Liver (tissue), 8 donors: ENCODE measurements at regions not wholly inside any gene's neighbourhood (a gene's known extent, or its start where the extent isn't known, plus 50 kb on each side); places are given as distances from the start of the nearest gene placed in this dataset.

Experiments used
- DNase-seq: peaks from one replicate; pipeline ENCODE4 v3.0.0-alpha.2; 2017; ENCODE audit warnings: low spot score
- H3K27ac ChIP-seq, 2 donors: one replicate each; pipeline ENCODE4 v1.7.0; 2013; ENCODE audit warnings: inconsistent platforms in 2 of 2, low read length in 2 of 2, control low read depth in 1 of 2, low read depth in 1 of 2, mild to moderate bottlenecking in 1 of 2
- H3K27me3 ChIP-seq, 4 donors: one replicate each; pipeline versions ENCODE4 v1.6.1 to v1.7.0; 2013; ENCODE audit warnings: low read length in 3 of 4, inconsistent platforms in 1 of 4, mild to moderate bottlenecking in 1 of 4, moderate library complexity in 1 of 4; ENCODE audit not compliant: control insufficient read depth in 4 of 4, insufficient read depth in 4 of 4
- H3K36me3 ChIP-seq, 4 donors: one replicate each; pipeline versions ENCODE4 v1.6.1 to v1.7.0; 2013; ENCODE audit warnings: low read length in 3 of 4, mild to moderate bottlenecking in 3 of 4, low read depth in 1 of 4, moderate library complexity in 1 of 4; ENCODE audit not compliant: control insufficient read depth in 4 of 4, insufficient read depth in 3 of 4
- H3K4me1 ChIP-seq, 4 donors: one replicate each; pipeline versions ENCODE4 v1.6.1 to v1.7.0; 2013; ENCODE audit warnings: low read length in 3 of 4, mild to moderate bottlenecking in 3 of 4, moderate library complexity in 1 of 4; ENCODE audit not compliant: control insufficient read depth in 4 of 4, insufficient read depth in 4 of 4
- H3K4me3 ChIP-seq, 3 donors: one replicate each; pipeline versions ENCODE4 v1.6.1 to v1.7.0; 2013; ENCODE audit warnings: low read length in 3 of 3, control low read depth in 1 of 3, low read depth in 1 of 3, mild to moderate bottlenecking in 1 of 3
- H3K9ac ChIP-seq, 2 donors: one replicate each; pipeline ENCODE4 v1.7.0; 2013; ENCODE audit warnings: low read length in 2 of 2, mild to moderate bottlenecking in 2 of 2, moderate library complexity in 2 of 2, control low read depth in 1 of 2, low read depth in 1 of 2
- H3K9me3 ChIP-seq, 4 donors: one replicate each; pipeline versions ENCODE4 v1.6.1 to v1.7.0; 2013; ENCODE audit warnings: low read length in 3 of 4; ENCODE audit not compliant: control insufficient read depth in 4 of 4
- EGR1 ChIP-seq, 2 donors: IDR thresholded peaks; 2 replicates each; pipeline ENCODE4 v1.6.1; 2016 to 2018; ENCODE audit warnings: antibody characterized with exemption in 2 of 2, low read depth in 2 of 2
- FOXA1 ChIP-seq: IDR thresholded peaks from 2 replicates; pipeline ENCODE4 v1.6.1; 2016; ENCODE audit warnings: antibody characterized with exemption
- GABPA ChIP-seq, 2 donors: IDR thresholded peaks in 1 of 2; conservative IDR thresholded peaks in 1 of 2; 2 replicates each; pipeline ENCODE4 v1.6.1; 2016; ENCODE audit warnings: antibody characterized with exemption in 2 of 2, mild to moderate bottlenecking in 1 of 2, moderate library complexity in 1 of 2
- HNF4A ChIP-seq, 2 donors: conservative IDR thresholded peaks; 2 replicates each; pipeline ENCODE4 v1.6.1; 2016; ENCODE audit warnings: antibody characterized with exemption in 2 of 2, mild to moderate bottlenecking in 2 of 2
- HNF4G ChIP-seq: IDR thresholded peaks from 2 replicates; pipeline ENCODE4 v1.6.1; 2016; ENCODE audit warnings: antibody characterized with exemption
- JUND ChIP-seq, 2 donors: IDR thresholded peaks; 2 replicates each; pipeline ENCODE4 v1.6.1; 2016; ENCODE audit warnings: antibody characterized with exemption in 2 of 2
- RXRA ChIP-seq, 2 donors: IDR thresholded peaks; 2 replicates each; pipeline ENCODE4 v1.6.1; 2017 to 2018; ENCODE audit warnings: antibody characterized with exemption in 2 of 2, mild to moderate bottlenecking in 1 of 2
- SP1 ChIP-seq: IDR thresholded peaks from 2 replicates; pipeline ENCODE4 v1.6.1; 2018; ENCODE audit warnings: antibody characterized with exemption, mild to moderate bottlenecking
- TAF1 ChIP-seq: conservative IDR thresholded peaks from 2 replicates; pipeline ENCODE4 v1.6.1; 2016; ENCODE audit warnings: antibody characterized with exemption, mild to moderate bottlenecking
- YY1 ChIP-seq: IDR thresholded peaks from 2 replicates; pipeline ENCODE4 v1.6.1; 2016; ENCODE audit warnings: antibody characterized with exemption, mild to moderate bottlenecking
- WGBS: extraction: QIAGEN DNeasy Blood & Tissue Kit; methylation state at CpG from one replicate; pipeline ENCODE4 v1.1.7; 2013; 5-methylcytosine and 5-hydroxymethylcytosine counted together
- TF ChIP-seq, protein P1 (sequence below): fragments of 150-350 bp; IDR thresholded peaks from 2 replicates; pipeline ENCODE4 v1.5.1; 2017; ENCODE audit warnings: improper control_type of control experiment, low read depth, low read length; ENCODE audit not compliant: missing input control
- TF ChIP-seq, protein P2 (sequence below): IDR thresholded peaks from 2 replicates; pipeline ENCODE4 v1.6.1; 2016; ENCODE audit warnings: antibody characterized with exemption, mild to moderate bottlenecking
- TF ChIP-seq, protein P3 (sequence below): IDR thresholded peaks from 2 replicates; pipeline ENCODE4 v1.6.1; 2016; ENCODE audit warnings: antibody characterized with exemption
- TF ChIP-seq, protein P4 (sequence below): IDR thresholded peaks from 2 replicates; pipeline ENCODE4 v1.6.1; 2016; ENCODE audit warnings: antibody characterized with exemption
- TF ChIP-seq, protein P5 (sequence below): IDR thresholded peaks from 2 replicates; pipeline ENCODE4 v1.6.1; 2016; ENCODE audit warnings: antibody characterized with exemption
- donor health status: healthy.
- donor health status: healthy.
- donor health status: healthy.
- donor health status: healthy.
- donor health status: healthy.

DNA sequence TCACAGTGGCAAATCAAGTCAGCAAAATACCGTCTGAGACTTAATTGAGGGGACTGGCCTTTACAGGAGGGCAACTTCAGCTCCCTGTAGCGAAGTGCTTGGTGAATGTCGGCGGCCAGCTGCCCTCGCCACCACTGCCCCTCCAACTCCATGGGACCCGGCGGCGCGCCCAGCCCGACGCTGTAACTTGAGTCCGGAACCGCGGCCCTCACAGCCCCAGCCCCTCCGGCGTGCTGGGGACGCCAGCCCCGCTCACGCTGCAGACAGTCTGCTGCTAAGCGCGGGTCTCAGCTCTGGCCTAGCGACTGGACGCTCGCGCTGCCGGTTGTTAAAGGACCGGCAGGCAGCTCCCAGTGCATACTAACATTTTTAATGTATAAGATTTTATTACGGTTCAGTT lies 113.4 kb upstream of the NUPR2 start:
- whole genome bisulfite sequencing: 21% methylated on average over 28 of the region's 28 CpGs
- no peaks in the 10 kb centered on the region for H3K27me3 ChIP-seq

DNA sequence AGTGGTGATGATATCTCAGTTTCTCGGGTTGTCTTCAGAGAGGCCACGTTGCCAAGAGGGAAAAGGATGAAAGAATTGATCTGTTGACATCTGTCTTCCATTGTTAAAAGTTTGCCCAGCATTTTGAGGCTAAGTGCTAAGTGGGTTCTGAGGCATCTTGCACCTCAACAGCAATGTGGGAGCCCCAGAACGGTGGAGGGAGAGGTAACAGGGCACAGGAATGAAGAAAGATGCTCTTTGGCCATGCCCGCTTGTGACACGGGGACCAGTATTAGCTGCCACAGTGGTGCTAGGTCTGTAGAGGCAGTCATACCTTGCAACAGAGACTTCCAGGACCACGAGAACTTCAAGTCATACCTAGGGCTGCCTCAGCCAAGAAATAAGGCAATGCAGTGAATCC lies 106.6 kb upstream of the NUPR2 start:
- Histone ChIP-seq H3K27me3 (no peaks in the 10 kb centered on the region), H3K9ac (no peak overlapping the region), H3K27ac (no peak overlapping the region), H3K4me1 (no peaks in the 10 kb centered on the region), H3K36me3 (no peaks in the 10 kb centered on the region), H3K4me3 (no peak overlapping the region), H3K9me3 (peaks cover 0 to 8% (median 0%) of the 10 kb centered on the region in 4 donors)
- no peak for DNase-seq
- 61% methylated on average over 6 of the region's 6 CpGs for WGBS
- no peak for TF ChIP-seq TAF1
- TF ChIP-seq, protein P1, sequence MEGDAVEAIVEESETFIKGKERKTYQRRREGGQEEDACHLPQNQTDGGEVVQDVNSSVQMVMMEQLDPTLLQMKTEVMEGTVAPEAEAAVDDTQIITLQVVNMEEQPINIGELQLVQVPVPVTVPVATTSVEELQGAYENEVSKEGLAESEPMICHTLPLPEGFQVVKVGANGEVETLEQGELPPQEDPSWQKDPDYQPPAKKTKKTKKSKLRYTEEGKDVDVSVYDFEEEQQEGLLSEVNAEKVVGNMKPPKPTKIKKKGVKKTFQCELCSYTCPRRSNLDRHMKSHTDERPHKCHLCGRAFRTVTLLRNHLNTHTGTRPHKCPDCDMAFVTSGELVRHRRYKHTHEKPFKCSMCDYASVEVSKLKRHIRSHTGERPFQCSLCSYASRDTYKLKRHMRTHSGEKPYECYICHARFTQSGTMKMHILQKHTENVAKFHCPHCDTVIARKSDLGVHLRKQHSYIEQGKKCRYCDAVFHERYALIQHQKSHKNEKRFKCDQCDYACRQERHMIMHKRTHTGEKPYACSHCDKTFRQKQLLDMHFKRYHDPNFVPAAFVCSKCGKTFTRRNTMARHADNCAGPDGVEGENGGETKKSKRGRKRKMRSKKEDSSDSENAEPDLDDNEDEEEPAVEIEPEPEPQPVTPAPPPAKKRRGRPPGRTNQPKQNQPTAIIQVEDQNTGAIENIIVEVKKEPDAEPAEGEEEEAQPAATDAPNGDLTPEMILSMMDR: no peak
- no peak for TF ChIP-seq HNF4A (conservative IDR thresholded peaks at IDR 0.05)
- TF ChIP-seq EGR1 (IDR thresholded peaks at IDR 0.05; ENCODE audit: low read depth in 2 of 2): no peak
- TF ChIP-seq FOXA1: no peak
- no peak for TF ChIP-seq YY1

More for the DNA sequence above, 113.4 kb upstream of the NUPR2 start:
- Histone ChIP-seq H3K9ac (no peak overlapping the region), H3K4me3 (no peak overlapping the region), H3K4me1 (no peaks in the 10 kb centered on the region), H3K9me3 (peaks cover 0 to 5% (median 1%) of the 10 kb centered on the region in 4 donors), H3K27ac (no peak overlapping the region), H3K36me3 (no peaks in the 10 kb centered on the region)
- no peak for TF ChIP-seq FOXA1
- DNase-seq: no peak

DNA sequence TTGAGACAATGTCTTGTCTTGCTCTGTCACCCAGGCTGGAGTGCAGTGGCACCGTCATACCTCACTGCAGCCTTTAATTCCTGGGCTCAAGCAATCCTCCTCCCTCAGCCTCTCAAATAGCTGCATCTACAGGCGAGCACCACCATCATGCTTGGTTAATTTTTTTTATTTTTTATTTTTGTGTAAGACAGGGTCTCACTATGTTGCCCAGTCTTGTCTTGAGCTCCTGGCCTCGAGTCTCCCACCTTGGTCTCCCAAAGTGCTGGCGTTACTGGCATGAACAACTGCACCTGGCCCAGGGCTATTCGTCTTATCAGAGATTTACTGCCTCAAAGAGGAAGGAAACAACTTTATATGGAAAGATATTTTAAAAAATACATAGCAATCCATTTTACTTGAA lies 102.8 kb upstream of the NUPR2 start:
- no peak for DNase-seq
- Histone ChIP-seq H3K9me3 (peaks cover 2 to 8% (median 5%) of the 10 kb centered on the region in 4 donors), H3K9ac (no peak overlapping the region), H3K27ac (no peak overlapping the region), H3K27me3 (no peaks in the 10 kb centered on the region), H3K36me3 (no peaks in the 10 kb centered on the region), H3K4me1 (no peaks in the 10 kb centered on the region), H3K4me3 (no peak overlapping the region)
- TF ChIP-seq, protein P2, sequence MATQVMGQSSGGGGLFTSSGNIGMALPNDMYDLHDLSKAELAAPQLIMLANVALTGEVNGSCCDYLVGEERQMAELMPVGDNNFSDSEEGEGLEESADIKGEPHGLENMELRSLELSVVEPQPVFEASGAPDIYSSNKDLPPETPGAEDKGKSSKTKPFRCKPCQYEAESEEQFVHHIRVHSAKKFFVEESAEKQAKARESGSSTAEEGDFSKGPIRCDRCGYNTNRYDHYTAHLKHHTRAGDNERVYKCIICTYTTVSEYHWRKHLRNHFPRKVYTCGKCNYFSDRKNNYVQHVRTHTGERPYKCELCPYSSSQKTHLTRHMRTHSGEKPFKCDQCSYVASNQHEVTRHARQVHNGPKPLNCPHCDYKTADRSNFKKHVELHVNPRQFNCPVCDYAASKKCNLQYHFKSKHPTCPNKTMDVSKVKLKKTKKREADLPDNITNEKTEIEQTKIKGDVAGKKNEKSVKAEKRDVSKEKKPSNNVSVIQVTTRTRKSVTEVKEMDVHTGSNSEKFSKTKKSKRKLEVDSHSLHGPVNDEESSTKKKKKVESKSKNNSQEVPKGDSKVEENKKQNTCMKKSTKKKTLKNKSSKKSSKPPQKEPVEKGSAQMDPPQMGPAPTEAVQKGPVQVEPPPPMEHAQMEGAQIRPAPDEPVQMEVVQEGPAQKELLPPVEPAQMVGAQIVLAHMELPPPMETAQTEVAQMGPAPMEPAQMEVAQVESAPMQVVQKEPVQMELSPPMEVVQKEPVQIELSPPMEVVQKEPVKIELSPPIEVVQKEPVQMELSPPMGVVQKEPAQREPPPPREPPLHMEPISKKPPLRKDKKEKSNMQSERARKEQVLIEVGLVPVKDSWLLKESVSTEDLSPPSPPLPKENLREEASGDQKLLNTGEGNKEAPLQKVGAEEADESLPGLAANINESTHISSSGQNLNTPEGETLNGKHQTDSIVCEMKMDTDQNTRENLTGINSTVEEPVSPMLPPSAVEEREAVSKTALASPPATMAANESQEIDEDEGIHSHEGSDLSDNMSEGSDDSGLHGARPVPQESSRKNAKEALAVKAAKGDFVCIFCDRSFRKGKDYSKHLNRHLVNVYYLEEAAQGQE: no peak
- TF ChIP-seq SP1 (no peak), HNF4G (no peak), TAF1 (no peak), FOXA1 (no peak), RXRA (IDR thresholded peaks at IDR 0.05) (no peak), YY1 (no peak), GABPA (IDR thresholded peaks at IDR 0.05 in 1 of 2, conservative IDR thresholded peaks at IDR 0.05 in 1 of 2) (no peak), JUND (IDR thresholded peaks at IDR 0.05) (no peak)
- TF ChIP-seq, protein P3, sequence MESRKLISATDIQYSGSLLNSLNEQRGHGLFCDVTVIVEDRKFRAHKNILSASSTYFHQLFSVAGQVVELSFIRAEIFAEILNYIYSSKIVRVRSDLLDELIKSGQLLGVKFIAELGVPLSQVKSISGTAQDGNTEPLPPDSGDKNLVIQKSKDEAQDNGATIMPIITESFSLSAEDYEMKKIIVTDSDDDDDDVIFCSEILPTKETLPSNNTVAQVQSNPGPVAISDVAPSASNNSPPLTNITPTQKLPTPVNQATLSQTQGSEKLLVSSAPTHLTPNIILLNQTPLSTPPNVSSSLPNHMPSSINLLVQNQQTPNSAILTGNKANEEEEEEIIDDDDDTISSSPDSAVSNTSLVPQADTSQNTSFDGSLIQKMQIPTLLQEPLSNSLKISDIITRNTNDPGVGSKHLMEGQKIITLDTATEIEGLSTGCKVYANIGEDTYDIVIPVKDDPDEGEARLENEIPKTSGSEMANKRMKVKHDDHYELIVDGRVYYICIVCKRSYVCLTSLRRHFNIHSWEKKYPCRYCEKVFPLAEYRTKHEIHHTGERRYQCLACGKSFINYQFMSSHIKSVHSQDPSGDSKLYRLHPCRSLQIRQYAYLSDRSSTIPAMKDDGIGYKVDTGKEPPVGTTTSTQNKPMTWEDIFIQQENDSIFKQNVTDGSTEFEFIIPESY: no peak
- TF ChIP-seq, protein P4, sequence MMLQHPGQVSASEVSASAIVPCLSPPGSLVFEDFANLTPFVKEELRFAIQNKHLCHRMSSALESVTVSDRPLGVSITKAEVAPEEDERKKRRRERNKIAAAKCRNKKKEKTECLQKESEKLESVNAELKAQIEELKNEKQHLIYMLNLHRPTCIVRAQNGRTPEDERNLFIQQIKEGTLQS: no peak
- TF ChIP-seq, protein P5, sequence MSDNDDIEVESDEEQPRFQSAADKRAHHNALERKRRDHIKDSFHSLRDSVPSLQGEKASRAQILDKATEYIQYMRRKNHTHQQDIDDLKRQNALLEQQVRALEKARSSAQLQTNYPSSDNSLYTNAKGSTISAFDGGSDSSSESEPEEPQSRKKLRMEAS: no peak
- WGBS: 31% methylated on average over 5 of the region's 5 CpGs
